Neuronal stem cell (in vitro differentiated cells): ENCODE measurements at regions not wholly inside any gene's neighbourhood (a gene's known extent, or its start where the extent isn't known, plus 50 kb on each side); places are given as distances from the start of the nearest gene placed in this dataset.
"Not testable (repeated sequence)": the region's sequence is repeated elsewhere in the genome, so short reads cannot be mapped to it uniquely, and the experiment has no call there.

ENCODE experiments used
- DNase-seq: peaks from one replicate; pipeline ENCODE4 v3.0.0-alpha.2; 2013; ENCODE audit warnings: low spot score
- H2AFZ ChIP-seq: one replicate; pipeline ENCODE4 v1.6.1; 2013; ENCODE audit warnings: mild to moderate bottlenecking, low read length, inconsistent platforms
- H2AK5ac ChIP-seq: 2 replicates; pipeline ENCODE4 v1.6.1; 2013; ENCODE audit warnings: low read depth, mild to moderate bottlenecking, inconsistent platforms, low read length, moderate library complexity, mixed read lengths
- H2BK120ac ChIP-seq: 2 replicates; pipeline ENCODE4 v1.6.1; 2013; ENCODE audit warnings: low read depth, mild to moderate bottlenecking, inconsistent platforms, low read length, moderate library complexity, mixed read lengths
- H2BK12ac ChIP-seq: one replicate; pipeline ENCODE4 v1.6.1; 2013; ENCODE audit warnings: low read length, inconsistent platforms
- H2BK15ac ChIP-seq: 2 replicates; pipeline ENCODE4 v1.6.1; 2013; ENCODE audit warnings: mild to moderate bottlenecking, low read length, inconsistent platforms, mixed read lengths
- H2BK5ac ChIP-seq: one replicate; pipeline ENCODE4 v1.6.1; 2013; ENCODE audit warnings: inconsistent platforms, mild to moderate bottlenecking, low read length, moderate library complexity
- H3K14ac ChIP-seq: one replicate; pipeline ENCODE4 v1.6.1; 2013; ENCODE audit warnings: low read length, inconsistent platforms
- H3K18ac ChIP-seq: 2 replicates; pipeline ENCODE4 v1.6.1; 2013; ENCODE audit warnings: low read length, inconsistent platforms
- H3K23ac ChIP-seq: 2 replicates; pipeline ENCODE4 v1.6.1; 2013; ENCODE audit warnings: low read depth, mild to moderate bottlenecking, mixed read lengths, low read length, inconsistent platforms; ENCODE audit not compliant: poor library complexity
- H3K27ac ChIP-seq: replicated peaks from 3 replicates; pipeline ENCODE4 v1.5.1; 2013; ENCODE audit warnings: low read length, inconsistent platforms
- H3K27me3 ChIP-seq, 3 experiments: 2 replicates each; pipeline ENCODE4 v1.6.1; 2013; ENCODE audit warnings: low read length in 3 of 3, mild to moderate bottlenecking in 2 of 3, inconsistent platforms in 1 of 3, low read depth in 1 of 3, mixed read lengths in 1 of 3, moderate library complexity in 1 of 3; ENCODE audit not compliant: control insufficient read depth in 3 of 3, insufficient read depth in 3 of 3
- H3K36me3 ChIP-seq, 2 donors: replicated peaks in 1 of 2; 2 replicates each; pipeline ENCODE4 v1.6.1; 2013; ENCODE audit warnings: low read length in 2 of 2; ENCODE audit not compliant: control insufficient read depth in 2 of 2, insufficient read depth in 2 of 2
- H3K4ac ChIP-seq: 2 replicates; pipeline ENCODE4 v1.6.1; 2013; ENCODE audit warnings: inconsistent platforms, mild to moderate bottlenecking, low read length, moderate library complexity
- H3K4me1 ChIP-seq, 2 donors: 1 replicate in 1 of 2; 2 replicates in 1 of 2; pipeline ENCODE4 v1.6.1; 2013; ENCODE audit warnings: low read length in 2 of 2, low read depth in 1 of 2; ENCODE audit not compliant: control insufficient read depth in 2 of 2, insufficient read depth in 1 of 2
- H3K4me2 ChIP-seq: one replicate; pipeline ENCODE4 v1.6.1; 2013; ENCODE audit warnings: mild to moderate bottlenecking, low read length, inconsistent platforms; ENCODE audit not compliant: insufficient read depth, poor library complexity, severe bottlenecking
- H3K4me3 ChIP-seq, 2 donors: 2 replicates each; pipeline ENCODE4 v1.5.1; 2013; ENCODE audit warnings: low read length in 2 of 2, mild to moderate bottlenecking in 2 of 2, inconsistent platforms in 1 of 2, moderate library complexity in 1 of 2
- H3K79me1 ChIP-seq: one replicate; pipeline ENCODE4 v1.6.1; 2013; ENCODE audit warnings: low read depth, mild to moderate bottlenecking, inconsistent platforms, low read length, moderate library complexity
- H3K9ac ChIP-seq: one replicate; pipeline ENCODE4 v1.6.1; 2013; ENCODE audit warnings: mild to moderate bottlenecking, low read depth, low read length, inconsistent platforms; ENCODE audit not compliant: poor library complexity
- H3K9me3 ChIP-seq, 2 donors: replicated peaks in 1 of 2; 2 replicates each; pipeline versions ENCODE3 to v1.6.1; 2013; ENCODE audit warnings: low read length in 2 of 2, mild to moderate bottlenecking in 2 of 2, inconsistent platforms in 1 of 2, low read depth in 1 of 2, mixed read lengths in 1 of 2, moderate library complexity in 1 of 2; ENCODE audit not compliant: control insufficient read depth in 2 of 2, insufficient read depth in 1 of 2
- H4K8ac ChIP-seq: one replicate; pipeline ENCODE4 v1.6.1; 2013; ENCODE audit warnings: low read depth, mild to moderate bottlenecking, inconsistent platforms, low read length, moderate library complexity
- H4K91ac ChIP-seq: one replicate; pipeline ENCODE4 v1.6.1; 2013; ENCODE audit warnings: low read length, low read depth, mild to moderate bottlenecking, inconsistent platforms; ENCODE audit not compliant: poor library complexity
- WGBS, 2 donors: extraction: QIAGEN DNeasy Blood & Tissue Kit; methylation state at CpG; one replicate each; pipeline ENCODE4 v1.1.7; 2013; ENCODE audit warnings: missing lambda C conversion rate in 2 of 2, mixed read lengths in 1 of 2; ENCODE audit not compliant: insufficient read length in 2 of 2, insufficient replicate concordance in 1 of 2; ENCODE audit errors: extremely low coverage in 2 of 2; 5-methylcytosine and 5-hydroxymethylcytosine counted together

GRCh38 chr4:187505798-187506141, 489.8 kb upstream of the ZFP42 start:
- H3K4me2 ChIP-seq, H3K9ac ChIP-seq, H3K27me3 ChIP-seq, H3K4me1 ChIP-seq, H2BK120ac ChIP-seq, H2BK15ac ChIP-seq, H3K9me3 ChIP-seq, H2BK5ac ChIP-seq, H2AK5ac ChIP-seq, H3K23ac ChIP-seq, H3K4me3 ChIP-seq, H3K27ac ChIP-seq, H3K36me3 ChIP-seq, H3K18ac ChIP-seq, H3K4ac ChIP-seq, H3K14ac ChIP-seq, H4K91ac ChIP-seq, H4K8ac ChIP-seq, H3K79me1 ChIP-seq, DNase-seq, H2BK12ac ChIP-seq, H2AFZ ChIP-seq: not testable (repeated sequence)
- no CpG with 5 or more reads among the region's 23 CpGs for WGBS, 2 donors

GRCh38 chr4:187516224-187516623, 479.3 kb upstream of the ZFP42 start:
- no peak overlapping the region for H3K18ac ChIP-seq
- H3K4me2 ChIP-seq, result no peak overlapping the region
- H3K36me3 ChIP-seq, result no peaks in the 10 kb centered on the region
- H2BK120ac ChIP-seq, result no peak overlapping the region
- H3K9me3 ChIP-seq, result no peaks in the 10 kb centered on the region
- no peak overlapping the region for H2AFZ ChIP-seq
- no CpG with 5 or more reads among the region's 1 CpG for WGBS, 2 donors
- H3K27me3 ChIP-seq, result no peaks in the 10 kb centered on the region
- H2BK15ac ChIP-seq, result no peak overlapping the region
- no peak overlapping the region for H2BK12ac ChIP-seq
- no peak overlapping the region for H4K8ac ChIP-seq
- H3K4me1 ChIP-seq, result no peaks in the 10 kb centered on the region
- H3K14ac ChIP-seq, result no peak overlapping the region
- no peak overlapping the region for H3K4me3 ChIP-seq
- no peak overlapping the region for H3K9ac ChIP-seq
- no peak overlapping the region for H3K4ac ChIP-seq
- no peak overlapping the region for H3K23ac ChIP-seq
- no peak overlapping the region for H2AK5ac ChIP-seq
- no peak overlapping the region for H2BK5ac ChIP-seq
- H4K91ac ChIP-seq, result no peak overlapping the region
- DNase-seq, result no peak
- no peak overlapping the region for H3K27ac ChIP-seq
- no peaks in the 10 kb centered on the region for H3K79me1 ChIP-seq

- Histone ChIP-seq H3K36me3 (no peaks in the 10 kb centered on the region), H3K23ac (no peak overlapping the region), H3K4me2 (no peak overlapping the region), H3K9ac (no peak overlapping the region), H3K14ac (no peak overlapping the region), H2BK15ac (no peak overlapping the region), H4K91ac (no peak overlapping the region), H3K18ac (no peak overlapping the region), H3K4ac (no peak overlapping the region), H2BK12ac (no peak overlapping the region), H3K4me1 (no peaks in the 10 kb centered on the region), H3K79me1 (no peaks in the 10 kb centered on the region), H2AFZ (no peak overlapping the region), H3K27me3 (no peaks in the 10 kb centered on the region), H2BK5ac (no peak overlapping the region), H3K27ac (no peak overlapping the region), H2AK5ac (no peak overlapping the region), H2BK120ac (no peak overlapping the region), H3K4me3 (no peak overlapping the region), H3K9me3 (no peaks in the 10 kb centered on the region), H4K8ac (no peak overlapping the region)
- DNase-seq, result no peak
- no CpG with 5 or more reads among the region's 6 CpGs for WGBS, 2 donors
Measured at GRCh38 chr4:187541666-187542065, 453.9 kb upstream of the ZFP42 start.

GRCh38 chr4:187544461-187545053, 451.0 kb upstream of the ZFP42 start:
- no peaks in the 10 kb centered on the region for H3K9me3 ChIP-seq
- no peak overlapping the region for H3K4me3 ChIP-seq
- no peak overlapping the region for H2AK5ac ChIP-seq
- no peak overlapping the region for H2BK15ac ChIP-seq
- no peak overlapping the region for H2BK120ac ChIP-seq
- H3K79me1 ChIP-seq, result no peaks in the 10 kb centered on the region
- no peak overlapping the region for H3K14ac ChIP-seq
- no peak overlapping the region for H3K4ac ChIP-seq
- no peak overlapping the region for H2BK5ac ChIP-seq
- H3K27ac ChIP-seq, result no peak overlapping the region
- no CpG with 5 or more reads among the region's 4 CpGs for WGBS, 2 donors
- H3K4me1 ChIP-seq, result no peaks in the 10 kb centered on the region
- H4K8ac ChIP-seq, result no peak overlapping the region
- H3K36me3 ChIP-seq, result no peaks in the 10 kb centered on the region
- no peak overlapping the region for H2BK12ac ChIP-seq
- H3K9ac ChIP-seq, result no peak overlapping the region
- DNase-seq, result no peak
- H2AFZ ChIP-seq, result no peak overlapping the region
- H3K27me3 ChIP-seq, result no peaks in the 10 kb centered on the region
- H3K18ac ChIP-seq, result no peak overlapping the region
- H3K4me2 ChIP-seq, result no peak overlapping the region
- no peak overlapping the region for H4K91ac ChIP-seq
- H3K23ac ChIP-seq, result no peak overlapping the region
